GM23338 (cell line): ENCODE measurements at regions not wholly inside any gene's neighbourhood (a gene's known extent, or its start where the extent isn't known, plus 50 kb on each side); places are given as distances from the start of the nearest gene placed in this dataset.

Experiments used
- ATAC-seq: fragments of 200-7000 bp; cut with Tn5 transposase; 3 replicates; pipeline ENCODE4 v1.9.1; 2020
- DNase-seq: peaks from one replicate; pipeline ENCODE4 v3.0.0-alpha.2; 2015; ENCODE audit warnings: low spot score
- H2AFZ ChIP-seq: fragments of 200-600 bp; sonication (generic); 2 replicates; pipeline ENCODE4 v1.8.0; 2016; ENCODE audit warnings: antibody characterized with exemption, mild to moderate bottlenecking, moderate library complexity
- H3F3A ChIP-seq: fragments of 200-600 bp; sonication (generic); replicated peaks from 2 replicates; pipeline ENCODE4 v1.8.0; 2017; ENCODE audit warnings: antibody characterized with exemption, mixed run types, low read depth
- H3K27ac ChIP-seq: fragments of 200-600 bp; sonication (generic); 2 replicates; pipeline ENCODE4 v1.6.1; 2016; ENCODE audit warnings: low read depth
- H3K27me3 ChIP-seq: fragments of 200-600 bp; sonication (generic); 2 replicates; pipeline ENCODE4 v1.8.0; 2016; ENCODE audit warnings: mild to moderate bottlenecking, mixed run types, moderate library complexity; ENCODE audit not compliant: insufficient read depth
- H3K36me3 ChIP-seq: fragments of 200-600 bp; sonication (generic); 2 replicates; pipeline ENCODE4 v1.8.0; 2016; ENCODE audit warnings: mild to moderate bottlenecking; ENCODE audit not compliant: insufficient read depth
- H3K4me1 ChIP-seq: fragments of 200-600 bp; sonication (generic); 2 replicates; pipeline ENCODE4 v1.8.0; 2016; ENCODE audit warnings: mild to moderate bottlenecking, moderate library complexity; ENCODE audit not compliant: insufficient read depth
- H3K4me2 ChIP-seq: fragments of 200-600 bp; sonication (generic); 2 replicates; pipeline ENCODE4 v1.7.1; 2017; ENCODE audit warnings: mixed run types
- H3K4me3 ChIP-seq: fragments of 200-600 bp; sonication (generic); 2 replicates; pipeline ENCODE4 v1.6.1; 2016; ENCODE audit warnings: mixed run types
- H3K79me2 ChIP-seq: fragments of 200-600 bp; sonication (generic); replicated peaks from 2 replicates; pipeline ENCODE4 v1.8.0; 2017; ENCODE audit warnings: mild to moderate bottlenecking; ENCODE audit not compliant: insufficient read depth
- H3K9me2 ChIP-seq: fragments of 200-600 bp; sonication (generic); 2 replicates; pipeline ENCODE4 v1.8.0; 2017; ENCODE audit not compliant: insufficient read depth
- H4K20me1 ChIP-seq: fragments of 200-600 bp; sonication (generic); replicated peaks from 2 replicates; pipeline ENCODE4 v1.8.0; 2017; ENCODE audit warnings: mild to moderate bottlenecking; ENCODE audit not compliant: insufficient read depth
- H3K27ac Mint-ChIP-seq: 2 replicates; pipeline ENCODE4 v1.8.0; 2020; ENCODE audit warnings: inconsistent platforms, mild to moderate bottlenecking, moderate library complexity, mixed read lengths
- H3K27me3 Mint-ChIP-seq: 3 replicates; pipeline ENCODE4 v1.8.0; 2022; ENCODE audit warnings: low read depth, mild to moderate bottlenecking, moderate library complexity, mixed read lengths, inconsistent platforms; ENCODE audit not compliant: insufficient read depth, poor library complexity
- H3K36me3 Mint-ChIP-seq: 3 replicates; pipeline ENCODE4 v1.8.0; 2021; ENCODE audit warnings: low read depth, mild to moderate bottlenecking, inconsistent platforms, moderate library complexity, mixed read lengths
- H3K4me1 Mint-ChIP-seq: 3 replicates; pipeline ENCODE4 v1.8.0; 2020; ENCODE audit warnings: mild to moderate bottlenecking, inconsistent platforms, mixed read lengths
- H3K4me3 Mint-ChIP-seq: 3 replicates; pipeline ENCODE4 v1.8.0; 2021; ENCODE audit warnings: moderate library complexity, mild to moderate bottlenecking, inconsistent platforms, mixed read lengths
- H3K9me3 Mint-ChIP-seq: 3 replicates; pipeline ENCODE4 v1.8.0; 2020; ENCODE audit warnings: moderate library complexity, mild to moderate bottlenecking, inconsistent platforms, mixed read lengths
- CREB1 ChIP-seq: fragments of 250-450 bp; sonication (Bioruptor Pico); IDR thresholded peaks from 2 replicates; pipeline ENCODE4 v1.5.0; 2020; ENCODE audit warnings: low read depth, mild to moderate bottlenecking, moderate library complexity
- EZH2 ChIP-seq: fragments of 200-600 bp; sonication (generic); IDR thresholded peaks from one replicate; pipeline ENCODE4 v1.8.0; 2017; ENCODE audit warnings: antibody characterized with exemption, mild to moderate bottlenecking, low read depth; ENCODE audit not compliant: unreplicated experiment
- EZH2phosphoT487 ChIP-seq: fragments of 200-600 bp; sonication (generic); IDR thresholded peaks from one replicate; pipeline ENCODE4 v1.8.1; 2018; ENCODE audit warnings: antibody characterized with exemption; ENCODE audit not compliant: unreplicated experiment
- NANOG ChIP-seq: IDR thresholded peaks from 2 replicates; pipeline ENCODE4 v1.6.1; 2016; ENCODE audit warnings: antibody characterized with exemption, borderline replicate concordance
- POLR2AphosphoS5 ChIP-seq: IDR thresholded peaks from 2 replicates; pipeline ENCODE4 v1.6.1; 2016; ENCODE audit warnings: antibody characterized with exemption, low read depth
- STAT1 ChIP-seq: IDR thresholded peaks from one replicate; pipeline ENCODE4 v1.6.1; 2016; ENCODE audit warnings: antibody characterized with exemption; ENCODE audit not compliant: unreplicated experiment
- ZNF114 ChIP-seq: fragments of 250-450 bp; sonication (Bioruptor Pico); IDR thresholded peaks from 2 replicates; pipeline ENCODE4 v1.5.0; 2020; ENCODE audit warnings: mild to moderate bottlenecking, moderate library complexity
- ZNF331 ChIP-seq: fragments of 250-450 bp; sonication (Bioruptor Pico); IDR thresholded peaks from 2 replicates; pipeline ENCODE4 v1.5.0; 2020; ENCODE audit warnings: low read depth, mild to moderate bottlenecking, moderate library complexity
- TF ChIP-seq, protein P1 (sequence below): fragments of 250-450 bp; sonication (Bioruptor Pico); IDR thresholded peaks from 2 replicates; pipeline ENCODE4 v1.5.0; 2020; ENCODE audit warnings: mild to moderate bottlenecking, moderate library complexity

DNA sequence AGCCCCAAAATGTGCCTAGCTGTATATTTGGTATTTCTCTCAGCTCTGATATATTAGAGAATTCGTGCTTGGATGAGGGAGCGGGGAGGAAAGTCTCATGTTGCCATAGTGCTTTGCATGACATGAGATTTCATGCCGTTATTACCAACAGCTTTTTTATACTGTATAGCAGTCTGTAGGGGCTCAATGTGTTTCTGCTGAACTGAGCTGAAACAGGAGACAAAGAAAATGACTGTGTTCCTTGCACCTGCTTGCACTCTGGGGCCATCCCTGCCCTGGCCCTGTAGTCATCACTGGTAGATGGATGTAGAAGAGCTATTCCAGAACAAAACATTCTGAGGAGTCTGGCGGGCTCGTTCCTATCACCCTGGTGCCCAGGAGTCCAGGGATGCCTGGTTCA lies 128.0 kb upstream of the SASH1 start (continued):
- TF ChIP-seq ZNF114 (CRISPR knock-in tag) (no peak), ZNF331 (CRISPR knock-in tag) (no peak), POLR2AphosphoS5 (no peak)

DNA sequence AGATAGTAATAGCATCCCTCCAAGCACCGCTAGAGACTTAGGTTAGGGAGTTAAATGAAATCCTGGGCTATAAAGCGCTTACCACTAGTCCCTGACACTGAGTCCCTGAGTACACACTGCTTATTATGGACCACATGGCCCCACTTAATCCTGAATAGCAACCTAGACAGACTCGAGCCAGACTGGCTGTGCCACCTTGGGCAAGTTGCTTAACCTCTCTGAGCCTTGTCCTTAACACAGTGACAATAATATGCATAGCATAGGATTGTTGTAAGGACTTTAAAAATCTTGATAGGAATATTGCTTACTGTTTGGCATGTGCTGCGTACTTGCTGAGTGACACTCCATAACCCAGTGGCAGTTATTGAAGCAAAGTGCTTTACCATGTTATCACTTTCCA lies 125.6 kb upstream of the SASH1 start:
- Histone ChIP-seq H3K4me3 (no peak overlapping the region), H3K79me2 (no peaks in the 10 kb centered on the region), H4K20me1 (no peaks in the 10 kb centered on the region), H3K27ac (no peak overlapping the region), H3K9me2 (no peaks in the 10 kb centered on the region), H3K4me1 (peaks cover 14% of the 10 kb centered on the region), H3F3A (no peaks in the 10 kb centered on the region), H3K4me2 (no peak overlapping the region), H2AFZ (no peak overlapping the region), H3K36me3 (no peaks in the 10 kb centered on the region), H3K27me3 (no peaks in the 10 kb centered on the region)
- Mint-ChIP-seq H3K9me3 (no peaks in the 10 kb centered on the region), H3K27ac (no peak overlapping the region), H3K4me1 (peaks cover 14% of the 10 kb centered on the region), H3K27me3 (peaks cover 2% of the 10 kb centered on the region), H3K36me3 (no peaks in the 10 kb centered on the region), H3K4me3 (no peak overlapping the region)
- no peak for ATAC-seq
- DNase-seq, result no peak
- no peak for TF ChIP-seq CREB1 (CRISPR knock-in tag)
- TF ChIP-seq STAT1, result no peak
- no peak for TF ChIP-seq POLR2AphosphoS5
- TF ChIP-seq EZH2phosphoT487, result no peak
- TF ChIP-seq EZH2, result no peak
- TF ChIP-seq, protein P1, sequence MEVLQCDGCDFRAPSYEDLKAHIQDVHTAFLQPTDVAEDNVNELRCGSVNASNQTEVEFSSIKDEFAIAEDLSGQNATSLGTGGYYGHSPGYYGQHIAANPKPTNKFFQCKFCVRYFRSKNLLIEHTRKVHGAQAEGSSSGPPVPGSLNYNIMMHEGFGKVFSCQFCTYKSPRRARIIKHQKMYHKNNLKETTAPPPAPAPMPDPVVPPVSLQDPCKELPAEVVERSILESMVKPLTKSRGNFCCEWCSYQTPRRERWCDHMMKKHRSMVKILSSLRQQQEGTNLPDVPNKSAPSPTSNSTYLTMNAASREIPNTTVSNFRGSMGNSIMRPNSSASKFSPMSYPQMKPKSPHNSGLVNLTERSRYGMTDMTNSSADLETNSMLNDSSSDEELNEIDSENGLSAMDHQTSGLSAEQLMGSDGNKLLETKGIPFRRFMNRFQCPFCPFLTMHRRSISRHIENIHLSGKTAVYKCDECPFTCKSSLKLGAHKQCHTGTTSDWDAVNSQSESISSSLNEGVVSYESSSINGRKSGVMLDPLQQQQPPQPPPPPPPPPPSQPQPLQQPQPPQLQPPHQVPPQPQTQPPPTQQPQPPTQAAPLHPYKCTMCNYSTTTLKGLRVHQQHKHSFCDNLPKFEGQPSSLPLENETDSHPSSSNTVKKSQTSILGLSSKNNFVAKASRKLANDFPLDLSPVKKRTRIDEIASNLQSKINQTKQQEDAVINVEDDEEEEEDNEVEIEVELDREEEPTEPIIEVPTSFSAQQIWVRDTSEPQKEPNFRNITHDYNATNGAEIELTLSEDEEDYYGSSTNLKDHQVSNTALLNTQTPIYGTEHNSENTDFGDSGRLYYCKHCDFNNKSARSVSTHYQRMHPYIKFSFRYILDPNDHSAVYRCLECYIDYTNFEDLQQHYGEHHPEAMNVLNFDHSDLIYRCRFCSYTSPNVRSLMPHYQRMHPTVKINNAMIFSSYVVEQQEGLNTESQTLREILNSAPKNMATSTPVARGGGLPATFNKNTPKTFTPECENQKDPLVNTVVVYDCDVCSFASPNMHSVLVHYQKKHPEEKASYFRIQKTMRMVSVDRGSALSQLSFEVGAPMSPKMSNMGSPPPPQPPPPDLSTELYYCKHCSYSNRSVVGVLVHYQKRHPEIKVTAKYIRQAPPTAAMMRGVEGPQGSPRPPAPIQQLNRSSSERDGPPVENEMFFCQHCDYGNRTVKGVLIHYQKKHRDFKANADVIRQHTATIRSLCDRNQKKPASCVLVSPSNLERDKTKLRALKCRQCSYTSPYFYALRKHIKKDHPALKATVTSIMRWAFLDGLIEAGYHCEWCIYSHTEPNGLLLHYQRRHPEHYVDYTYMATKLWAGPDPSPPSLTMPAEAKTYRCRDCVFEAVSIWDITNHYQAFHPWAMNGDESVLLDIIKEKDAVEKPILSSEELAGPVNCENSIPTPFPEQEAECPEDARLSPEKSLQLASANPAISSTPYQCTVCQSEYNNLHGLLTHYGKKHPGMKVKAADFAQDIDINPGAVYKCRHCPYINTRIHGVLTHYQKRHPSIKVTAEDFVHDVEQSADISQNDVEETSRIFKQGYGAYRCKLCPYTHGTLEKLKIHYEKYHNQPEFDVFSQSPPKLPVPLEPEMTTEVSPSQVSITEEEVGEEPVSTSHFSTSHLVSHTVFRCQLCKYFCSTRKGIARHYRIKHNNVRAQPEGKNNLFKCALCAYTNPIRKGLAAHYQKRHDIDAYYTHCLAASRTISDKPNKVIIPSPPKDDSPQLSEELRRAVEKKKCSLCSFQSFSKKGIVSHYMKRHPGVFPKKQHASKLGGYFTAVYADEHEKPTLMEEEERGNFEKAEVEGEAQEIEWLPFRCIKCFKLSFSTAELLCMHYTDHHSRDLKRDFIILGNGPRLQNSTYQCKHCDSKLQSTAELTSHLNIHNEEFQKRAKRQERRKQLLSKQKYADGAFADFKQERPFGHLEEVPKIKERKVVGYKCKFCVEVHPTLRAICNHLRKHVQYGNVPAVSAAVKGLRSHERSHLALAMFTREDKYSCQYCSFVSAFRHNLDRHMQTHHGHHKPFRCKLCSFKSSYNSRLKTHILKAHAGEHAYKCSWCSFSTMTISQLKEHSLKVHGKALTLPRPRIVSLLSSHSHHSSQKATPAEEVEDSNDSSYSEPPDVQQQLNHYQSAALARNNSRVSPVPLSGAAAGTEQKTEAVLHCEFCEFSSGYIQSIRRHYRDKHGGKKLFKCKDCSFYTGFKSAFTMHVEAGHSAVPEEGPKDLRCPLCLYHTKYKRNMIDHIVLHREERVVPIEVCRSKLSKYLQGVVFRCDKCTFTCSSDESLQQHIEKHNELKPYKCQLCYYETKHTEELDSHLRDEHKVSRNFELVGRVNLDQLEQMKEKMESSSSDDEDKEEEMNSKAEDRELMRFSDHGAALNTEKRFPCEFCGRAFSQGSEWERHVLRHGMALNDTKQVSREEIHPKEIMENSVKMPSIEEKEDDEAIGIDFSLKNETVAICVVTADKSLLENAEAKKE (CRISPR knock-in tag), result no peak
- no peak for TF ChIP-seq NANOG
